GM04503 (cell line): ENCODE measurements at regions not wholly inside any gene's neighbourhood (a gene's known extent, or its start where the extent isn't known, plus 50 kb on each side); places are given as distances from the start of the nearest gene placed in this dataset.

Experiments used
- DNase-seq: peaks from one replicate; pipeline ENCODE4 v3.0.0-alpha.2; 2012; ENCODE audit warnings: low read depth

DNA sequence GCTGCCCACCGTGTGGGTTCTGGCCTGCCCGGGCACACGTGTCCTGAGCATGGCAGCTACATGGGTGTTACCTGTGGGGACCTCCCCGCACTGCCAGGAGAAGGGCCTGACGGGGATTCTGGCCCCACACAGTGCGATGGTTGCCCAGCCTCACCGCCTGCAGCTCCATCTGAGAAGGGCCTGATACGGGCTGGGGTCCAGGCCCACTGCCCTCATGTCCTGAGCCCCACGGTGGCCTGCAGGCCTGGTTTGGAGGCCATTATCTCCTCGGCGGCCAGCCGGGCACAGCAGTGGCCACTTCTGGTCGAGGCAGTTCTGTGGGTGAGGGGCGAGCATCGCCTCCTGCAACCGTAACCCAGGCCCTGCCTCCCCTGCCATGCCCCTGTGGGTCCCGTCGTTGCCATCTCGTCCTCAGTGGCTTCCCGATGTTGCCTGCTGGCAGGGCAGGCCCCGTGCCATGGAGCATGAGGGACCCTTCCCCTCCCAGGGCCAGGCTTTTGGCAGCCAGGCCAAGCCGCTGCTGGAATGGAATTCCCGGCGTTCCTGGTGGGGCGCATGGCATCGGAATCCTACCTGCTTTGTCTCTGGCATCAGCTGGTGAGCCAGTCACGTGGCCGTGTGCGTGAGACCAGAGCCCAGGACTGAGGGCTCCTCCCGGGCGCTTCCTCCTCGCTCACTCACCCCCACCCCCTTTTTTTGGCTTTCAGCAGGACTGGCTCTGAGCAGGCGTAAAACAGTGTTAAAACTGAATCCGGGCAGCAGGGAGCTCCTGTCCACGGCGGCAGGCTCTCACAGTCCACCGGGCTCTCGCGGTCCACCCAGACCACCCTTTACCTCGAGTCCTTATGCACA lies 71.9 kb upstream of the PPARA start:
- no peak for DNase-seq

DNA sequence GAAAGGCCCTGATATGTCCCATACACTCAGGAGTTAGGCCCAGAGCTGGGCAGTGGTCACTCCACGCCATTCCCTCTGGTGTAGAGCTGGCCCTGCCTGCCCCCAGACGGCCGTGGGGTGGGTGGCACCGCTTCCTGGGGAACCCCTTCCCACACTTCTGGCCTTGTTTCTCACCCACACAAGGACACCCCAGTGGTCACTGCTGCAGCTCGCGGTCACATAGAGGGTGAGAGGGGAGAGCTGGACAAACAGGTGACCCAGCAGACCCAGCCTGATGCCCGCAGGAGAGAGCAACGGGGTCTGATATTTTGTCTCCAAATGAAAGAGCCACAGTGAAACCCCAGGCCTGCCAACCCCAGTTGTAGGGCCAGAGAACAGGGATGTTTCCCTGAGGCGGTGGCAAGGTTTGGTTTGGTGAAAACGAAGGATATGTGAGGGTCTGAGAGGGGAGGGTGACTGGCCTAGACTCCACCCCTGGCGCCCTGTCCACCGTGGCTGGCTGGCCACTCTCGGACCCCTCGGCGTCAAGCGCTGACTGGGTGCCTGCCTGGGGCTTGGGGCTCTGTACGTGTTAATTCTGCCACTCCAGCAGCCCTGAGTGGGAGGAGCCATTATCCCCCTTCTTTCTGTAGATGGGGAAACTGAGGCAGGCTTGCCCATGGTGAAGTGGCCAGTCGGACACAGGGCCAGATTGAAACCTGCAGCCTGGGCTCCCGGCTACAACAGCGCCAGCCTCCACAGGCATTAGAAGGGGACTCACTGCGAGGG lies 71.0 kb upstream of the PPARA start:
- DNase-seq, result no peak

DNA sequence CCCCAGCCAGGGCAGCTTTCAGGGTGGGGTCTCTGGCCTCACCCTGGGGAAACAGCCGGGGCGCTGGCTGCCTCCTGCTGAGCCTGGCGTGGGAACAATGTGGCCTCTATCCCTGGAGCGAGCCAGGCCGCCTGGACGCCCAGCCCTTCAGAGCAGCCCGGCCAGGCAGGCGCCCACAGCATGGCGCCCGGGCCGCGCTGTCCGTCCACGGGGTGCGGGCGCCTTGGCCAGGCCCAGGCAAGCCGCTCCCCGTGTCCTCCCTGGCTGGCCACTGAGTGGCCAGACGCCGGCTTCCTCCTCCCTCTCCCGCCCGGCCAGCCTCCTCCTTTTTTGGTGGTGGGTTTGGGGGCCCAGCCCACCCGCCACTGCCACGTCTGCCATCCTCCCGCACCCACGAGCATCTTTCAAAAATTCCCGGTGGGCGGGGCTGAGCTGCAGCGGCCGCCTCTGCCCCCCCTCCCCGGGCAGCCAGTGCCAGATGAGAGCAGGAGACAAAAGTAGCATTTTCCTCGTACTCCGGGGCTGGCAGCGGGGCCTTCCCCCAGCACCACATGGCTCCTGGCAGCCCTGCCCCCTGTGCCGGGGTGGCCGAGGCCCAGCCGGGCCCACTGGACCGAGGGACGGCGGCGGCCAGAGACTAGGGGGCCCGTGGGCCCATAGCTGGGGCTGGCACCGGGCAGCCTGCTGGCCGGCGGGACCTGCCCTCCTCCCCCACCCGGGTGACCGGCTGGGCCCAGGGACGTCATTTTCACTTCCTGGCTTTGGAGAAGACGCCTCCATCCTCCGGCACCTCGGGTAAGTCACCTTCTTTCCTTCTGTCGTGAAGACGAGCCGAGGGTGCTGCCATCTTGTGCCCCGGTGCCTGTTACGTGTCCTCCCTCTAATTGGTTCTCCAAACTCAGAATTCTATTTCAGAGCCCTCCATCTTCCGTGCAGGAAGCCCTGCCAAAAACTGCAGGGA lies 70.2 kb upstream of the PPARA start:
- DNase-seq, result no peak

DNA sequence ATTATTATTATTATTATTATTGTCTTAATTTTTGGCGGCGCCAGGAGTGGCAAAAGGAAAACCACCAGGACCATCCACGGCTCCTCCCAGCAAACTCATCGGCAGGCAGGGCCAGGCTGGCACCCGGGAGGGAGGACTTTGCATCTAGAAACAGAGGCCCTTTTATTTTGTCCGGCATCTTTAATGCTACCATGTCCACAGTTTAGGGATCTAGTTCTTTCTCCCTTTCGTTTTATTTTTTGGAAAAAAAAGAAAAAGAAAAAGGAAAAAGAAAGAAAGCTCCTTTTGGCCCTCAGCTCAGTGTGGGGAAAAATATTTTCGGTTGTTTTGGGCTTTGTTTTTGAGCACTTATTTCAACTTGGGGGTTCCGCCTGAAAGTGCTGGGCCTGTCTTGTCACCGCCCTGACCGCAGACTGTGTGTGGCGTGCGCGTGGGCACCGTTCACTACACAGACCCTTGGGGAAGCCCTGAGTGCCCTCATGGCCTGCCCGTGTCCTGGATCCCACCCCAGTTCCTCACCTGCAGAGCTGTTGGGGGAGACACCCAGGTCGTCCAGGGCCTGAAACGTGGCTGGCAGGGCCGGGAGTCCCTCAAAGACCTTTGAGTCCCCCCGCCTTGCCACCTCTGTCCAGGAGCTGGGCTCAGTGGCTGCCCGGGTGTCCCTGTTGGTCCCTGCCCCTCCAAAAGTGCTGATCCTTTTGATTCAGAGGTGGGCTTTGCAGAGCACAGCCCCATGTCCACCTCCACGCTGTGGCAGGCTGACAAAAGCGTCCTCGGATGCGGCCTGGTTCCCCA lies 69.1 kb upstream of the PPARA start:
- DNase-seq, result no peak

DNA sequence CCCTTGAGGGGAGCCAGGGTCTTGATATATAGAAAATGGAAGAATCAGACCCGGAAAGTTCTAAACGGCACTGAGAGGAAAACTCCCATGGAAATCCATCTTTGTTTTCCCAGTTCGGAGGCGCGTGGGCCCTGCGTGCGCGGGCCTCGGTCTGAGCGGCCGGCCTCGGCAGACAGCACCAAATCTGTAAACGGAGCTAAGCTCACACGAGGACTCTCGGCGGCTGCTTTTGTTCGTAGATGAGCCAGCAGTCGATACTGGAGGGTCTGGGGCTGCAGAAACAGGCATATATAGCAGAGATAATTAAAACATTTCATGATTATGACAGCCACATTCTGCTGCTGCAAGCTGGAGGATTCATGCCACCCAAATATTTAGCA lies 68.5 kb upstream of the PPARA start:
- DNase-seq, result no peak

DNA sequence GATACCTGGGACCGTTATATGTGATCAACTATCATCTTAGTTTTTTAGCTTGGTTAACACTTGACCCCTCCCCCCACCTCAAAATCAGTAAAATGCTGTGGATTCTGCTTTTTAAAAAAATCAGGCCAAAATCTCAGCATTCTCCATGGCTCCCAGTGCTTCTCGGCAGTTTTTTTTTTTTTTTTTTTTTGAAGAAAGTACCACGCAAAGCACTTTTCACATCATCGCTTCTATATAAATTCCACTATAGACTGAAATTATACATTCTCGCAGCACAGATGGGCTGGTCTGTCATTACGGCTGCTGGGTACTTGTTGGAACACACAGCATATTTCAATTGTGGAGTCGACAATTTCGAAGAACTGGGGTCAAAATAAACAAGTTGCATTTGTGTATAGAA lies 67.7 kb upstream of the PPARA start:
- DNase-seq, result no peak

DNA sequence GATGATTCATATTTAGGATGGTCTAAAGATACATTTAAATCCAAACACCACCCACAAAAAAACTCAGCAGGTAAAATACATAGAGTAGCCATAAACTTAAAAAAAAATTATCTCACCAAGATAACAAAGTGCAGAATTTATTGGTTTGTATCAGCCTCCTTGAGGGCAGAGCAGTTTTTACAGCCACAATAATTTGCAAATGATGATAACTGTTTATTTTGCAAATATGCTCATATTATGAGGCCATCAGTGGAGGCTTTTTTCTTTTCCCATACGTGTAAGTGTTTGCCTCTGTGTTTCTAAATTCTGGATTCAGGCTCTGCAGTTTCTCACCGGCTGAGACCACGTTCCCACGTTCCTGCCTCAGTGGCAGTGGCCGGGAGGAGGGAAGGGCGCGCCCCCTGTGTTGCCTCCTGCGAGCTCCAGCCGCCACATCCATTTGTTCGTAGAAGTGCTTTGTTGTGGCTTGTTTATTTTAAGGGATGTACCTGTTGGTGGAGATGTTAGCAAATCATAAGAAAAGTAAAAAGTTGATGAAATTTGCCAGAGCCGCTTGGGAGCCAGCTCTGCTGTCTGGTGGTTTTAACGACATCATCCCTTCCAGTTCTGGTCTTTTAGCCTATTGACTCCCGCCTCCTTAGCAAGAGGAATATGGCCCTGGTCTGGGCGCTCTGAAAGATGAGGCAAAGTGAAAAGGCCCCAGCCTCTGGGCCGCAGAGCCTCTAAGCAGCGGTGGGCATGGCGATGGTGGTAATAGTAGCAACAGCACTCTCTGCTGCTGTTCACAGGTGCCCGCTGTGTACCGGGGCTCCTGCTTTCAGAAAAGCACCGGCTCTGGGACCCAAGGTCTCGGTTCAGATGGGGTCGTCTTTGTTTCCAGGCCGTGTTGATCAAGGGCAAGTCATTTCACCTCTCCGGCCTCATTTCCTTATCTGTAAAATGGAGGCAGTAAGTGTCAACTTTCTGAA lies 66.7 kb upstream of the PPARA start:
- DNase-seq, result no peak

DNA sequence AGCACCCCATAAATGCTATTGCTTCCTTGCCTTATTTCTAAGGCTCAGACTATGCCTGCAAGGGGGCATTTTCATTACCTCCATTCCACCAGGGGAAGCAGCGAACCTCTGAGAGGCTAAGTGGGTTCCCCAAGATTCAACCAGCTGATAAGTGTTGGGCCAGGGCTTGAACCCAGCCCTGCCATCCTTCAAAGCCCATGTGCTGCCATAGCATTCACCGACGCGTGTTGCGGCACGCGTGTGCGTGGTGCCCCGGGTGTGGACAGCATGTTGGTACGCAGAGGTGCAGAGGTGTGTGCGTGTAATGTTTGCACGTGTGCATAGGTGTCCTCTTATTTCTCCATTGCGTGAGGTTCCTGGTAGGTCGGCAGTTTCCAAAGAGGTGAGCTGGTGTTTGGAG lies 66.0 kb upstream of the PPARA start:
- DNase-seq, result no peak

DNA sequence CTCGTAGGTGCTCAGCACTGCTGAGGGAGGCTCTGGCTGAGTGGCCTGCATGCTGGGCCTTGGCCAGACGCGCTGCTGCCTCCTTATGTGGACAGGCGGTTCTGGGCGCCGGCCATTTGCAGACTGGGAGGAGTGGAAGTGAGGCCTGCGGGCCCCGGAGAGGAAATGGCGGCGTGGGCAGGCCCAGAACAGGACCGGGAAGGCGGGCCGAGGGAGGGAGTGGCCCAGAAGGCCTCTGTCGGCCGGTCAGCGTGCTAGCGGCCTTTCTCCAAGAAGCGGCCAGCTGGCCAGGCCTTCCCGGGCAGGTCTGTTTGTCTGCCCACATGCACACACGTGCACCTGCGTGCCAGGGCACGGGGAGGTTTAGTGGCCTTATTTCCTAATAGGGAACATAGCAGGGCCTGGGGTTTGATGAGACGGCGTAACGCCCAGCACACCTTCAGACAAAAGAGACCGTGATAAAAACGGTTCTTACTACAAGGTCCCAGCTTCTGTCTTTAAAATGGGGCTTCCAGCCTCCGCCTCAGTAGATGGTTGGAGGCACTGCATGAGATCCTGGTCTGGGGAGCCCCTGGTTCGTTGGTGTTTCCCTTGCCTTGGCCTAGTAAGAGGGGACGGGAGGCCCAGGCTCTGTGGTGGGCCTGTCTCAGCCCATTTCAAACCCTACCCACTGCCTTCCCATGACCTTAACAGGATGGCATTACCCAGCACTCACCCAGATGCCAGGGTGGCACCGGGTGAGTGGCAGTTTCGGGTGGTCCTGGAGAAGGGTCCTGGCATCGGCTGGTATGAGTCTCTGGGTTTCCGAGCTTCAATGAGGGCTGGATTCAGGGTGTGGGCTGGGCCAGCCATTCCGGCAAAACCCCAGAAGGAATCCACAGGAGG lies 65.1 kb upstream of the PPARA start:
- DNase-seq, result no peak

DNA sequence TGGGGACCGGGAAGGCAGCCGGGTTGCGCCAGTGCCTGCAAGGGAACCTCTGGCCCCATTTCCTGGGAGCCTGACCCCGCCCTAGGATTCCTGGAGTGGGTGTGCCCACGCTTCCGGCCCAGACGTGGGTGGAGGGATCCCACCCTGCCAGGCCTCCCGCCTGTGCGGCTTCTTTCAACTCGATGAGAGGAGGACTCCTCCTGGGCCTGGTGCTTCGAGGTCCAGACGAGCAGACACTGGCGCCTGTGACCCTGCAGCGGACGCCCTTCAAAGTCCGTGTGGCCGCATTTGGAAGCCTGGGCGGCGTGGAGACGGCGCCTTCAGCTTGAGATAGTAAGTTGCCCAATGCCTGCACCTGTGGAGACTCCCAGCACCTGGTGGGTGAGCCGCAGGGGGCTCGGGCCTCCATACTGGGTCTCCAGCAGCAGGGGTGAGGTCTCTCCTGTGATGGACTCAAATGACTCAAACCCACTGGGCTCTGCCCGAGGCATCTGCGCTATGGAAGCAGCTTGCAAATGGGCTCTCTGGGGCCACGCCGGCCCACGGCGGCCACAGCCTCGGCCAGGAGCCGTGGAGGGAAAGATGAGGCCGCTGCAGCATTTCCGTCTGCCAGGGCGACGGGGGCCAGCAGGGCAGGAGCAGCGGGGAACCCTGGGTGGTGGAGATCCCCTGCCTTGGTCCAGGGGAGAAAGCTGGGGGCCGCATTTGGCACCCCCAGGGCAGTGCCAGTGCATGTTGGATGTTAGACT lies 64.3 kb upstream of the PPARA start:
- no peak for DNase-seq

DNA sequence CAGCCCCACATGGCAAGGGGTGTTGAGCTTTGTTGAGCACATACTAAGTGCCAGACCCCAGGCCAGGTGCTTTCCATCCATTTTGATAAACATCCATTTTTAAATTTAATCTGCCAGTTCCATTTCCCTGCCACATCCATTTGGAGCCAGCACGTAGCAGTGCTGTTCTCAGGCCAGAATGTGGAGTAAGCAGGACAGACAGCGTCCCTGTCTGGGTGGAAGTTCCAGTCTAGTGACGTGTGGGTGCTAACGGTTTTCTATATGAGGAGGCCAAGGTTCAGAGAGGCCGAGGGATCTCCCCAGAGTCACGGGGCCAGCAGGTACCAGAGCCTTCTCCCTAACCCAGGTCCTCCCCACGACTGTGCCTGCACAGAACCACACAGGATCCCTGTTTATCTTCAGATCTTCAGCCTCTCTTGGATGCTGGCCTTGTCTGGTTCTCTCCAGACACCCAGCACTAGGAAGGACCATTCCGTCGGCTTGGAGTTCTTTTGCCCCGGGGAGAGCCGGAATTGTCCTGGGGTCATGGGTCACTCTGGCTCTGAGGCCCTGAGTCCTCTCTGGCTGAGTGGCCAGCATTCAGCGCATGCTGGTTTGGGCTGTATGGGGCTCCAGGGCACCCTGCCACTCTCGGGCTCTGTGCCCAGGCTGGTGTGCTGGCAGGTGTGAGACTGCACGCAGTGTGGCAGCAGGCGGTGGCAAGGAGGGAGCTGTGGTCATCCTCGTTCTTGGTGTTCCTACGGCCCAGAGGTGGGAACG lies 63.6 kb upstream of the PPARA start:
- DNase-seq, result no peak

DNA sequence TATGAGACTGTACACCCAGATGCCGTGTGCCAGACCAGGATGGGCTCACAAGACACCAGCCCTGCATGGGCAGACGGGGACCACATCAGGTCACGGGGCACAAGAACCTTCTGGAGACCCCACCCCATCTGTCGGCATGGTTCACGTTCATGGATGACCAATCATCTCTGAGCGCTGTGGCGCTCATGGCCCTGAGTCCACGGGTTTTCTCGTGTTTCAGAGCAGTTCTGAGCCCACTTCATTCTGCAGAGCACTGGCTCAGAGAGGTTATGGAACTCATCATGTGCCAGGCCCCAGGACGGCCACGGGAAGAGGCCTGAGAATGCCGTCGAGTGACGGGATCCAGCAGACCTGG lies 63.0 kb upstream of the PPARA start:
- no peak for DNase-seq

DNA sequence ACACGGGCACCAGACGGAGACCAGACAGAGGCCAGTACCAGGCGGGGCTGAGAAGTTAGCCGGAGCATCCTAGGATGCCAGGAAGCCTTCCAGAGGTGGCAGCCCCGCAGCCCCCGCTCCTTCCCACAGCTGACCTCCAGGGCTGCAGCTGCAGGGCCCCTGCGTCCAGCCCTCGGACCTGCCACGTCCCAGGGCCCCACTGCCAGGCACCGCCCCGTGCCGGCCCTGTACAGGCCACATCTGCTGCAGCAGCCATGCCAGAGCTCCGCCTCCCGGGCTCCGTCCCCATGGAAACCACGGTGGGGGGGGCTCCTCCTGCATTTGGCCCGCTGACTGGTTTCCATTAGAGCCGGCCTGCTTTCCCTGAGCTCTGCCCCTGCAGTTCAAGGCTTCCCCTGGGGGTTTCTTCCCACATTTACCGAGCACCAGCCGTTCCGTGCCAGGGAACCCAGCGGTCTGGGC lies 62.5 kb upstream of the PPARA start:
- no peak for DNase-seq

DNA sequence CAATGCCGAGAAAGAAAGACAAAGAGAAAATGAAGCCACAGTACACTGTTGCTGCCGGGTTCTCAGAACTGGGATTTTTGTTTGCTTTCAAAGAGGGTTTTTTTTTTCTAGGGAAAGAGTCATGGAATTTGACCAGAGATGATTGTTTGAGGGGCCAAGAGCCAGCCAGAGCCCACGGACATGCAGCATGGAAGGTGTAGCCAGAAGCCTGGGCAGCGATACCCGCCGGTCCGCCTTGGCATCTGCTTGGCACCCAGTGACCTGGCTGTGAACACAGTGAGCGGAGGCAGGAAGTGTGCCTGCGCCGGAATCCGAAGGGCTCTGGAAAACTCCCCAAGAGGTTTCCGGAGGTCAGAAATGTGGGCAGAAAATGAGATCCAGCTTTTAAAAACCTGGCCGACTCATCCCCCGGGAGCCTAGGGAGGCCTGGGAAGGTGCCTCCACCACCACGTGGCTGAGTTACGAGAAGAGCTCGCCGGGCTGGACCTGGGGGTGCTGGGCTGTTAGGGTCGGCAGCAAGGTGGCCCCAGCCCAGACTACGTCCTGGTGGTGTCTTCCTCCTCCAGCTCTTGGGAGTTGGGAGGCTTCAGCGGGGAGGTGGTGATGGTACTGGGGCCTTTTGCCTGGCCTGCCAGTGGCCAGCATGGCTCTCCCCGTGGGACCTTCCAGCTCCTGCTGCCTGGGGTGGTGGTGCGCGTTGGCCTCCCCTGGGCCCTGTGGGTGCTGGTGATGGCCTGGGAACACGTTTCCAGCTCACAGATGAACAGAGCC lies 61.6 kb upstream of the PPARA start:
- DNase-seq, result no peak

DNA sequence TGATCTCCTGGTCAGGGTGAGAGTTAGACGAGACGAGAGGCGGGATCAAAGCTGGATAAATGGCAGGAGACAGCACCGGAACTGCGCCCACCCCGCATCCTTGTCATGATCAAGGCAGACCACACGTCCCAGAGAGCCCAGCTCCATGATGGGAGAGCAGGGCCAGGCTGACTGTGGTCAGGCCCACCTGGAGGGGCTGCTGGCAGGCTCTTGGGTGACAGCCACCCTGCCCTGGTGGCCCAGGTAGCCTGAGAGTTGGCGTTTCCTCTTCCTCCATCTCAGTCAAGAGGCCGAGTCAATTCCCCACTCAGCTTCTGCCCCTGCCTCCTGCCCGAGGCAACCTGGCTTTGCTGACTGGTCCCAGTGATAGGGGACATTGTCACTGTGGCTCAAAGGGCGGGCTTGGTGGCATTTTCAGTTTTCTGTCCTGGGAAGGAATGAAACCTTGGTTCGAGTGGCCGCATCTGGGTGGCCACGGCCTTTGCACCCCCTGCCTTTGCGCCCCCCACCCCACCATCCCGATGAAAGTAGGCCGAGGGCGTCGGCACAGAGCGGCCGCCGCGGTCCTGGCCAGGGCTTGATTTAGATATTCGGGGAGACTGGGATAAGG lies 60.8 kb upstream of the PPARA start:
- DNase-seq, result no peak

DNA sequence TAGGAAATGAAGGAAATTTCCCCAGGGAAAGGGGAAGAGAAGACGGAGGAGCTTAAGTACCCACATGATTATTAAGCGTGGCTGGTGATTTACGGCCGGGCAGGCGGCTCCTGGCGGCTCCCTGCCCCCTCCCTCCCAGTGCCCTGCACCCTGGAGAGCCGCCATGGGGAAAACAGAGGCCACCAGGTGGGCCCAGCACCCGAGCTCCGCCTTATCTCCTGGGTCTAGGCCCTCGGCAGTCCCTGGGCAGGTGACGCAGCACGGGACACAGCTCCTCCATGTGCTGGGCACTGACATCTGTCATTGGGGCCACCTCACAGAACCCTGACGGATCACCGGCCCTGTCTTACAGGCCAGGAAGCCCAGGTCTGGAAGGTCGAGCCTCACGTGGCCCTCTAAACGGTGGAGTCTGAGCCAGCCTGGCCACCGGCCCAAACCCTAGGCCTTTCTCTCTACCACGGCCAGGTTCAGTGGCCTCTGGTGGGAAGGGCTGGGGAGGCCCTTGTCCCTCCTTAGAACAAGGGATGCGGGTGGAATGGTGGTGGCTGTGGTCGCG lies 60.2 kb upstream of the PPARA start:
- no peak for DNase-seq
